ENCODE measurements at regions not wholly inside any gene's neighbourhood (a gene's known extent, or its start where the extent isn't known, plus 50 kb on each side); places are given as distances from the start of the nearest gene placed in this dataset.

DNA sequence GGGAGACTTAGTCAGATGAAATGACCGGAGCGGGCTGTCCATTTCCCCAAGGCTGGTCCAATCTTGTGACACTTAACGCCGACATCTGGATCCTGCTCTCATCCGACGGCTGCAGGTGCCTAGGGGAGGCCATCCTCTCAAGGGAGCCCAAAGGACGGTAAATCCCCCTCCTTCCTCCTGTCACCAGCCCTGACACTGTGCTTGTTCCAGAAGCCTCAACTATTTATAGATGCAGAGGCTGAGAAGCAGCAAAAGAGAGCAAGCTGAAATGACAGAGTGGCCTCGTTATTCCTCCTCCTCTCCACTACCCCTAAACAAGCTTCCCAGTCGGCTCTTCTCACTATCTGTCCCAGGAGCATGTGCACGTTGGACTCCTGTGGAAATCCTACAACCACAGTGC lies 533.7 kb downstream of the LIG4 start:
- H3K9me3 ChIP-seq (ENCODE audit: severe bottlenecking) = no peaks in the 10 kb centered on the region
- H3K27me3 ChIP-seq (ENCODE audit: insufficient read depth, low read depth, severe bottlenecking) = no peaks in the 10 kb centered on the region
- TF ChIP-seq, protein P1, sequence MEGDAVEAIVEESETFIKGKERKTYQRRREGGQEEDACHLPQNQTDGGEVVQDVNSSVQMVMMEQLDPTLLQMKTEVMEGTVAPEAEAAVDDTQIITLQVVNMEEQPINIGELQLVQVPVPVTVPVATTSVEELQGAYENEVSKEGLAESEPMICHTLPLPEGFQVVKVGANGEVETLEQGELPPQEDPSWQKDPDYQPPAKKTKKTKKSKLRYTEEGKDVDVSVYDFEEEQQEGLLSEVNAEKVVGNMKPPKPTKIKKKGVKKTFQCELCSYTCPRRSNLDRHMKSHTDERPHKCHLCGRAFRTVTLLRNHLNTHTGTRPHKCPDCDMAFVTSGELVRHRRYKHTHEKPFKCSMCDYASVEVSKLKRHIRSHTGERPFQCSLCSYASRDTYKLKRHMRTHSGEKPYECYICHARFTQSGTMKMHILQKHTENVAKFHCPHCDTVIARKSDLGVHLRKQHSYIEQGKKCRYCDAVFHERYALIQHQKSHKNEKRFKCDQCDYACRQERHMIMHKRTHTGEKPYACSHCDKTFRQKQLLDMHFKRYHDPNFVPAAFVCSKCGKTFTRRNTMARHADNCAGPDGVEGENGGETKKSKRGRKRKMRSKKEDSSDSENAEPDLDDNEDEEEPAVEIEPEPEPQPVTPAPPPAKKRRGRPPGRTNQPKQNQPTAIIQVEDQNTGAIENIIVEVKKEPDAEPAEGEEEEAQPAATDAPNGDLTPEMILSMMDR (IDR thresholded peaks at IDR 0.05; ENCODE audit: low read depth, low read length) = no peak
- H3K36me3 ChIP-seq = no peaks in the 10 kb centered on the region
- H3K27ac ChIP-seq = no peak overlapping the region
- DNase-seq = peak; percentile 30
- no peak overlapping the region for H3K4me3 ChIP-seq (ENCODE audit: low read depth, low read length)

DNA sequence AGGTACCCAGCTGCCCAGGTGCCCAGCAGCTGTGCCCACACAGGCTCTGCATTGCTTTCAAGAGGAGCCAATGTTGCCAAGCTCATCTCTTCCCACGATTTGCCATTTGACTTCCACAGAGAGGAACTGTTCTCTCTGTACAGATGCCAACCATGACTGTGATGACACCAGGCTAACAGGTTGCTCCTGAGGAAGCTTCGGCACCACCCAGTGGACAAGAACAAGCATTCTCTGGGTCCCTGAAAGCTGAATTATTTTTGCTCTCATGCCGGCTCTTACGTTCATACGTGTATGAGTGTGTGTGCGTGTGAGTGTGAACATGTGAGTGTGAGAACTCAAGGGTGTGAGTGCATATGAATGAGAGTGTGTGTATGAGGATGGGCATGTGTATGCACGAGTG lies 535.2 kb downstream of the LIG4 start:
- Histone ChIP-seq H3K27ac (no peak overlapping the region), H3K4me3 (ENCODE audit: low read depth, low read length) (no peak overlapping the region), H3K36me3 (no peaks in the 10 kb centered on the region), H3K27me3 (ENCODE audit: insufficient read depth, low read depth, severe bottlenecking) (no peaks in the 10 kb centered on the region), H3K9me3 (ENCODE audit: severe bottlenecking) (no peaks in the 10 kb centered on the region)
- DNase-seq = peak; percentile 57
- TF ChIP-seq, protein P1 (IDR thresholded peaks at IDR 0.05; ENCODE audit: low read depth, low read length) = peak; percentile 73

DNA sequence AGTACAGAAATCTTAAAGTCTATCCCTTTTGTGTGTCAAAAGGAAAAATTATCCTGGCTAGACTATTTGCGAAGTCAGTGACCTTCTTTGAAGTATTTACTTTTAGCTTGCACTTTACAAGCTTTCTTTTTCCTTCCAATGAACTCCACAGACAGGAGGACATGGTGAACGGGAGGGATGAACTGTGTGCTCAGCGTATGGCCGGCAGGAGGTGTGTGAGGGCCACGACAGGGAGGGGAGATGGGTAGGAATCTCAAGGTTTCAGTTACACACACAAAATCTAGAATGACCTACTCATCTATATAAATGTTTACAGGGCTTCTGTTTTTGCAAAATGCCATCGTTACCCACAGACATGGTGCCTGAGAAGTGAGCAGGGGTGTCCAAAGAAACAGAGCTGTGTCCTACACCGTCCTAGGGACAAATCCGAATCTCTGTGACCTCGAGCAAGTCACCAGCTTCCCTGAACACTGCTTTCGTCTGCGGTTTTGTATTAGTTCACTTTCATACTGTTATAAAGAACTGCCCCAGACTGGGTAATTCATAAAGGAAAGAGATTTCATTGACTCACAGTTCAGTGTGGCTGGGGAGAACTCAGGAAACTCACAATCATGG lies 537.2 kb downstream of the LIG4 start:
- Histone ChIP-seq H3K9me3 (ENCODE audit: severe bottlenecking) (no peaks in the 10 kb centered on the region), H3K4me3 (ENCODE audit: low read depth, low read length) (peak overlapping the region; percentile 75), H3K27me3 (ENCODE audit: insufficient read depth, low read depth, severe bottlenecking) (no peaks in the 10 kb centered on the region), H3K27ac (peak overlapping the region; percentile 82), H3K36me3 (no peaks in the 10 kb centered on the region)
- peak; percentile 91 for DNase-seq
- TF ChIP-seq, protein P1 (IDR thresholded peaks at IDR 0.05; ENCODE audit: low read depth, low read length) = peak; percentile 94

DNA sequence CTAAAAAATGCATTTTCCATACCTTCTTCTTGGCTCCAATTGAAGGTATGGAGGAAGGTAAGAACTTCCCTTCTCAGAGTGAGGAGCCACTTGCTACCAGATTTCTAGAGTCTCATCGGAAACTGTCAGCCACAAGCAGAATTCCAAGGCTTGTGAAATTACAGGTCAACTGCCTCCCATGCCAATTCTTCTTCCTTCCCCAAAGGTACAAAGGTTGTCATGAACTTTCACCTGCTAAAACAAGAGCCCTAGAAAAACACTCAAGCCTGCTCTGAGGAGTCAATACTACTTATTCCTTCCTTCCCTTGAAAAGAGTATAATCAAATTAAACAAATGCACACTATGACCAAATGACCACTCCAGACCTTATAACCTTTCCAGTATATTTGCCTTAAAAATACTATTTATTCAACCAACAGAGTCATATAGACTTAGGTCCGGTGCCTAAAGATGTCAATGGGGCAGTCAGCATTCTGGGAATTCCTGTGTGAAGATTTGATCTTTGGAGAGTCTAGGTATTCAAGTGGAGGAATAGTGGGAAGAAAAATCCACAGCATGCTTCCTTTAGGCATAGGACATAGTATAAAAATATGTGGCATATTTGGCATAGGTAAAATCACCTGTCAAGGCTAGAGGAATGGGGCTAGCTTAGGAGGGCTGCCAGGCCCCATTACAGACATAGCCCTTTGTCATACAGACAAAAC lies 539.3 kb downstream of the LIG4 start:
- H3K9me3 ChIP-seq (ENCODE audit: severe bottlenecking) = no peaks in the 10 kb centered on the region
- no peak for DNase-seq

DNA sequence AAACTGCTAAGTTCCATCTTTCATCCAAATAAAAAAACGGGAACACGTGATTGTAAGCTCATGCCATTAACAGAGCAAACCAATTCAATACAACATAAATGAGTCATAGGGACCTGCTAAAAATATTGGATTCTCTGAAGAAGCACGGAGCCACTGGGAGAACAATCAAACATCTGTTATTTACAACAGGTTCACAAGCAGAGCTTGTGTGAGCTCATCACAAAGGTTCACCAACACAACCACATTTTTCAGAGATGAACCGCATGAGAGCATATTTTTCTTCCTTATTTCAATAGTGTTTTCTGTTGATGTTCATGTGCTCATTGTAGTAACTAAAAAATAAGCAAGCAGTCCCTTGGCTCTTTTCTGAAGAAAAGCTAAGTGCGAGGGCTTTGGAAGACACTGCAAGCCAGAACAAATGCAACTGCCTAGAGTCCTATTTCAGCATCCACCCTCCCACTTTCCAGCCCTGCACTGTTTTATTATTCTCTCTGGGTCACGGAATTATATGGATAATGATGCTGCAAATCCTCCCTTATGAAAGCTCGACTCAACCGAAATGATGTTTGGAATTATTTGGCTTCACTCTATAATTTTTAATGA lies 545.8 kb downstream of the LIG4 start:
- TF ChIP-seq, protein P1 (IDR thresholded peaks at IDR 0.05; ENCODE audit: low read depth, low read length) = no peak
- Histone ChIP-seq H3K27me3 (ENCODE audit: insufficient read depth, low read depth, severe bottlenecking) (no peaks in the 10 kb centered on the region), H3K4me3 (ENCODE audit: low read depth, low read length) (no peak overlapping the region), H3K36me3 (no peaks in the 10 kb centered on the region), H3K9me3 (ENCODE audit: severe bottlenecking) (no peaks in the 10 kb centered on the region), H3K27ac (no peak overlapping the region)
- DNase-seq = no peak

More for the DNA sequence above, 539.3 kb downstream of the LIG4 start:
- TF ChIP-seq, protein P1 (IDR thresholded peaks at IDR 0.05; ENCODE audit: low read depth, low read length) = no peak
- H3K27ac ChIP-seq = no peak overlapping the region
- no peaks in the 10 kb centered on the region for H3K27me3 ChIP-seq (ENCODE audit: insufficient read depth, low read depth, severe bottlenecking)
- H3K36me3 ChIP-seq = no peaks in the 10 kb centered on the region
- no peak overlapping the region for H3K4me3 ChIP-seq (ENCODE audit: low read depth, low read length)

All from WERI-Rb-1 (cell line).